DND-41 (cell line): ENCODE measurements at regions not wholly inside any gene's neighbourhood (a gene's known extent, or its start where the extent isn't known, plus 50 kb on each side); places are given as distances from the start of the nearest gene placed in this dataset.

ENCODE experiments used
- CTCF ChIP-seq: IDR thresholded peaks from 2 replicates; pipeline ENCODE4 v1.5.1; 2012; ENCODE audit warnings: borderline replicate concordance, low read length, moderate library complexity, mild to moderate bottlenecking; ENCODE audit not compliant: poor library complexity, severe bottlenecking; ENCODE audit errors: extremely low read depth
- EZH2 ChIP-seq: IDR thresholded peaks from 3 replicates; pipeline ENCODE4 v1.6.1; 2012; ENCODE audit warnings: borderline replicate concordance, low read depth, mild to moderate bottlenecking, moderate library complexity, low read length, inconsistent platforms; ENCODE audit not compliant: severe bottlenecking

GRCh38 chr1:68958958-68959357 is 462.1 kb upstream of the DEPDC1 start:
- TF ChIP-seq EZH2 (no peak), CTCF (no peak)
